ENCODE measurements at regions not wholly inside any gene's neighbourhood (a gene's known extent, or its start where the extent isn't known, plus 50 kb on each side); places are given as distances from the start of the nearest gene placed in this dataset.

GRCh38 chr1:216907100-216907499 lies 183.9 kb upstream of the ESRRG start:
- TF ChIP-seq POLR2AphosphoS5 (IDR thresholded peaks at IDR 0.05): no peak
- no peak for TF ChIP-seq CTCF (IDR thresholded peaks at IDR 0.05)
- TF ChIP-seq EP300 (IDR thresholded peaks at IDR 0.05; ENCODE audit: low read depth): no peak
